GM18499 (cell line): ENCODE measurements at regions not wholly inside any gene's neighbourhood (a gene's known extent, or its start where the extent isn't known, plus 50 kb on each side); places are given as distances from the start of the nearest gene placed in this dataset.
"Not testable (repeated sequence)": the region's sequence is repeated elsewhere in the genome, so short reads cannot be mapped to it uniquely, and the experiment has no call there.

Source experiments
- ATAC-seq: cut with Tn5 transposase; IDR thresholded peaks from one replicate; pipeline ENCODE4 v1.9.1; 2021; ENCODE audit warnings: moderate number of reproducible peaks; ENCODE audit not compliant: insufficient read depth, unreplicated experiment

DNA sequence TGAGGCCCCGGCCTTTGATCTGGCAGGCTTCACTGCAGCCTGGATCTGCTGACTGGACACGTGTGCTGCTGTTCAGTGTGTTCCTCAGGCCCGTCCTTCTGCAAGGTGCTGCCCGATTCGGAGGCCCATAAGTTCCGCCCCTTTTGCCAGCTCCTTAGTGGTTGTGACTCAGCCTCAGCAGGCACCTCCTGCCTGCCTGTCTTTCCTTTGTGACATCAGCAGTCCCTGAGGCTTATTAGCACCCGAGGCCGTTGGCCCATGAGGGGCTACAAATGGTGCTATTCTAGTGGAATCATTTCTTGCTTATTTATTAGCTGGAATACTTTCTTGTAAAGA is 75.4 kb upstream of the FAN1 start:
- ATAC-seq: not testable (repeated sequence)

DNA sequence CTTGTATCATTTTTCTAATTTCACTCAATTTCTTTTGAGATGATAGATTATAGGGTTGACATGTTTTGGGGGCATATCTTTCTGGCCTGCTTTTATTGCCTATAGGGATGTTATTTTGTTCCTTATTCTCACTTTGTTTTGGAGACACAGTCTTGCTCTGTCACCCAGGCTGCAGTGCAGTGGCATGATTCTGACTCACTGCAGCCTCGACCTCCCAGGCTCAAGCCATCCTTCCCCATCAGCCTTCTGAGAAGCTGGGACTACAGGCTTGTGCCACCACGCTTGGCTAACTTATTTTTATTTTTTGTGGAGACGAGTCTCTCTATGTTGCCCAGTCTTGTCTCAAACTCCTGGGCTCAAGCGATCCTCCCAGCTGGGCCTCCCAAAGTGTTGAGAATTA is 72.8 kb upstream of the FAN1 start:
- no peak for ATAC-seq

DNA sequence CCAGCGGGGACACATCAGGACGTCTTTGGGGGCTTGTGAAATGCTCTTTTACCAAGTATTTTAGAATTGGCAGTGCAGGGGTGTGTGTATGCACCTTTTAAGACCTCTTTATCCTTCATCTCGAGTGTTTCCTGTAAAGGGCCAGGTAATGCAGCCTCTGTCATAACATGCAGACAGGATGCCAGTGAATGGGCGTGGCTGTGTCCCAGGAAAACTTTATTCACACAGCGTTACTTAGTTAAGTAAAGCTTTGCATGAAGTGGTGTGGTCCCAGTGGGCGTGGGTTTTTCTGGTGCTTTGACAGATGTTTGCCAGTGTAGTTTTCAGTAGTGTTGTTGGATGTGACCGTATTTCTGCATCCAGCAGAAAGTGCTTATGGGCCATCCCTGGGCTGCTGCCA is 70.3 kb upstream of the FAN1 start:
- ATAC-seq: not testable (repeated sequence)

DNA sequence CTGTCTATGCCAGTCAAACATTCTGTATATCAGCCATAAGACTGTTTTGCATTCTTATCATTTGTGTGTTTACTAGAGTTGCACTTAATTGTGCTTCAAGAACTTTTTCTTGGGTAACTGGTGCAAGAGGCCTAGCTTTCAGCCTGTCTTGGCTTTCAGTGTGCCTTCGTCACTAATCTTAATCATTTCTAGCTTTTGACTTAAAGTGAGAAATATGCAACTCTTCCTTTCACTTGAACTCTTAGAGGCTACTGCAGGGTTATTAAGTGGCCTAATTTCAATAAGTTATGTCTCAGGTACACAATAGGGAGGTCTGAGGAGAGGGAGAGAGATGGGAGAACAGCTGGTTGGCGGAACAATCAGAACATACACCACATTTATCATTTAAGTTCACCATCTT is 62.1 kb upstream of the FAN1 start:
- ATAC-seq: not testable (repeated sequence)

DNA sequence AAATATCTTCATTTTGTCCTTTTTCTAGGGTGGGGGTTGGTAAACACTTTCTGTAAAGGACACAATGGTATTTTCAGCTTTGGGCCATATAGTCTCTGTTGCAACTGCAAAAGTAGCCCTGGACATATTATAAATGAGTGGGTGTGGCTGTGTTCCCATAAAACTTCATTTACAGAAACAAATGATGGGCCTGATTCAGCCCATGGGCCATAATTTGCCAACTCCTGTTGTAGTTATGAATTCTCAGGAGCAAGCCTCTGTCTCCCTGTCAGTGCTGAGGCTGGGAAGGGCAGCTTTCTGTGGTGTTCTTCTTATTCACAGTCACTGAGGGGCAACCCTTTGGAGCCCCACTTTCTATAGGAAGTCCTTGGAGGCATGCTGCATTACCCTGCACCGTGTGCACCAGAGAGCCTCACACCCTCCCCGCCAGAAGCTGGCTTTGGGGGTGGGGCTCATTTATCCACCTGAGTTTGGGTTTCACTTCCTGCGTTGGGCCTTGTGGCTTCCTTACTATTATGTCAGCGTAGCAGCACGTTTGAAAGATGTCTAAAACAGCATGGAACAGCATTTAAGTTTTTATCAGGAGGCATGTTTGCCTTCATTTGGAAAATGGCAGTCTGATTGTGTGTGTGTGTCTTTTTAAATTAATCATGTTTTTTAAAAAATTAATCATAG is 60.8 kb upstream of the FAN1 start:
- ATAC-seq: peak; percentile 94

DNA sequence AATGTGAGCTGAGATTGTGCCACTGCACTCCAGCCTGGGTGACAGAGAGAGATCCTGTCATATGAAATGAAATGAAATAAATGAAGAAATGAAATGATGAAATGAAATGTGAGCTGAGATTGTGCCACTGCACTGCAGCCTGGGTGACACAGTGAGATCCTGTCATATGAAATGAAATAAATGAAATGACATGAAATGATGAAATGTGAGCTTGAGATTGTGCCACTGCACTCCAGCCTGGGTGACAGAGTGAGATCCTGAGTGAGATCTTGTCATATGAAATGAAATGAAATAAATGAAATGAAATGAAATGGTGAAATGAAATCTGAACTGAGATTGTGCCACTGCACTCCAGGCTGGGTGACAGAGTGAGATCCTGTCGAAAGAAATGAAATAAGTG is 58.2 kb upstream of the FAN1 start:
- ATAC-seq: not testable (repeated sequence)
